HEK293 (cell line): ENCODE measurements at regions not wholly inside any gene's neighbourhood (a gene's known extent, or its start where the extent isn't known, plus 50 kb on each side); places are given as distances from the start of the nearest gene placed in this dataset.

ENCODE experiments used
- CTCF ChIA-PET: fragments of 350-600 bp; formaldehyde crosslinking; extraction: SDS; loops from one replicate; lab custom pipeline; 2021; ENCODE audit warnings: antibody characterized with exemption; lab: Yijun Ruan, JAX
- POLR2A ChIA-PET: fragments of 300-600 bp; formaldehyde crosslinking; extraction: SDS; loops from one replicate; lab custom pipeline; 2020; ENCODE audit warnings: antibody characterized with exemption, inconsistent platforms; lab: Yijun Ruan, JAX
- H3K27ac ChIP-seq: fragments of 200-500 bp; sonication (Bioruptor generic); 2 replicates; pipeline ENCODE4 v1.5.1; 2014; ENCODE audit warnings: low read depth, low read length, control low read depth, inconsistent platforms; ENCODE audit errors: extremely low read depth
- H3K36me3 ChIP-seq, 2 experiments: fragments of 200-500 bp in 1 of 2; sonication (Bioruptor generic) in 1 of 2; 1 replicate in 1 of 2; 2 replicates in 1 of 2; pipeline ENCODE4 v1.5.1; 2014 to 2017; ENCODE audit warnings: inconsistent platforms in 2 of 2, low read length in 2 of 2; ENCODE audit not compliant: control insufficient read depth in 2 of 2, insufficient read depth in 1 of 2
- H3K4me1 ChIP-seq: fragments of 200-500 bp; sonication (Bioruptor generic); 2 replicates; pipeline ENCODE4 v1.5.1; 2014; ENCODE audit warnings: mild to moderate bottlenecking, low read length, inconsistent platforms; ENCODE audit not compliant: control insufficient read depth, insufficient read depth
- H3K4me3 ChIP-seq: 2 replicates; pipeline ENCODE4 v1.5.1; 2011; ENCODE audit warnings: low read depth, mild to moderate bottlenecking, control low read depth, low read length, moderate library complexity
- H3K9me3 ChIP-seq: fragments of 200-500 bp; sonication (Bioruptor generic); 2 replicates; pipeline ENCODE4 v1.5.1; 2014; ENCODE audit warnings: low read depth, low read length, inconsistent platforms; ENCODE audit not compliant: control insufficient read depth, insufficient read depth
- KLF10 ChIP-seq: fragments of 450-650 bp; IDR thresholded peaks from 2 replicates; pipeline ENCODE4 v1.5.1; 2018; ENCODE audit warnings: missing biosample characterization, mild to moderate bottlenecking, missing genetic modification characterization
- KLF8 ChIP-seq: fragments of 450-650 bp; formaldehyde crosslinking; IDR thresholded peaks from 2 replicates; pipeline ENCODE4 v1.5.1; 2016; ENCODE audit warnings: missing biosample characterization, missing genetic modification characterization
- KLF9 ChIP-seq: fragments of 450-650 bp; formaldehyde crosslinking; IDR thresholded peaks from 2 replicates; pipeline ENCODE4 v1.5.1; 2016; ENCODE audit warnings: missing biosample characterization, missing genetic modification characterization, low read depth
- MYNN ChIP-seq: fragments of 450-650 bp; formaldehyde crosslinking; IDR thresholded peaks from 2 replicates; pipeline ENCODE4 v1.5.1; 2016; ENCODE audit warnings: missing biosample characterization, missing genetic modification characterization, borderline replicate concordance
- PRDM10 ChIP-seq: fragments of 450-650 bp; formaldehyde crosslinking; IDR thresholded peaks from 2 replicates; pipeline ENCODE4 v1.5.1; 2016; ENCODE audit warnings: missing biosample characterization, missing genetic modification characterization
- SP3 ChIP-seq: fragments of 450-650 bp; formaldehyde crosslinking; IDR thresholded peaks from 2 replicates; pipeline ENCODE4 v1.5.1; 2016; ENCODE audit warnings: missing biosample characterization, missing genetic modification characterization
- ZFHX2 ChIP-seq: fragments of 450-650 bp; formaldehyde crosslinking; conservative IDR thresholded peaks from 2 replicates; pipeline ENCODE4 v1.5.1; 2016; ENCODE audit warnings: missing biosample characterization, missing genetic modification characterization
- ZNF175 ChIP-seq: fragments of 450-650 bp; formaldehyde crosslinking; IDR thresholded peaks from 2 replicates; pipeline ENCODE4 v1.5.1; 2016; ENCODE audit warnings: missing biosample characterization, missing genetic modification characterization
- ZNF510 ChIP-seq: fragments of 450-650 bp; formaldehyde crosslinking; IDR thresholded peaks from 2 replicates; pipeline ENCODE4 v1.5.1; 2018; ENCODE audit warnings: mild to moderate bottlenecking, missing genetic modification characterization, missing biosample characterization; ENCODE audit not compliant: insufficient replicate concordance
- ZNF558 ChIP-seq: fragments of 450-650 bp; formaldehyde crosslinking; IDR thresholded peaks from 2 replicates; pipeline ENCODE4 v1.5.1; 2016; ENCODE audit warnings: missing biosample characterization, missing genetic modification characterization
- ZNF561 ChIP-seq: fragments of 450-650 bp; IDR thresholded peaks from 2 replicates; pipeline ENCODE4 v1.5.1; 2018; ENCODE audit warnings: missing biosample characterization, missing genetic modification characterization, borderline replicate concordance
- ZNF580 ChIP-seq: fragments of 450-650 bp; formaldehyde crosslinking; IDR thresholded peaks from 2 replicates; pipeline ENCODE4 v1.5.1; 2016; ENCODE audit warnings: missing biosample characterization, missing genetic modification characterization
- ZNF701 ChIP-seq: fragments of 450-650 bp; formaldehyde crosslinking; IDR thresholded peaks from 2 replicates; pipeline ENCODE4 v1.5.1; 2016; ENCODE audit warnings: missing biosample characterization, missing genetic modification characterization
- ZNF76 ChIP-seq: fragments of 450-650 bp; formaldehyde crosslinking; IDR thresholded peaks from 2 replicates; pipeline ENCODE4; 2016; ENCODE audit warnings: low read depth, missing biosample characterization, missing genetic modification characterization, borderline replicate concordance
- ZNF776 ChIP-seq: fragments of 450-650 bp; formaldehyde crosslinking; IDR thresholded peaks from 2 replicates; pipeline ENCODE4 v1.5.0; 2017; ENCODE audit warnings: missing biosample characterization, missing genetic modification characterization, borderline replicate concordance
- ZNF792 ChIP-seq: fragments of 450-650 bp; formaldehyde crosslinking; IDR thresholded peaks from 2 replicates; pipeline ENCODE4 v1.5.1; 2016; ENCODE audit warnings: missing biosample characterization, missing genetic modification characterization
- ZSCAN23 ChIP-seq: fragments of 450-650 bp; formaldehyde crosslinking; IDR thresholded peaks from 2 replicates; pipeline ENCODE4 v1.5.1; 2016; ENCODE audit warnings: missing biosample characterization, missing genetic modification characterization
- TF ChIP-seq, protein P1 (sequence below): fragments of 450-650 bp; formaldehyde crosslinking; IDR thresholded peaks from 2 replicates; pipeline ENCODE4; 2016; ENCODE audit warnings: missing biosample characterization, missing genetic modification characterization
- TF ChIP-seq, protein P2 (sequence below): sonication (generic); formaldehyde crosslinking; IDR thresholded peaks from 2 replicates; pipeline ENCODE4 v1.8.1; 2022; ENCODE audit warnings: mild to moderate bottlenecking, moderate library complexity, missing genetic modification reagents

GRCh38 chr4:66567551-66567950, 897.3 kb upstream of the EPHA5 start (continued):
- TF ChIP-seq MYNN (tag by site-specific recombination) (no peak), ZNF510 (tag by site-specific recombination) (no peak), KLF10 (no peak)

GRCh38 chr4:66565801-66566200, 895.5 kb upstream of the EPHA5 start:
- TF ChIP-seq ZNF580 (tag by site-specific recombination): no peak
- TF ChIP-seq ZNF175 (tag by site-specific recombination): no peak
- no peak for TF ChIP-seq KLF8
- TF ChIP-seq SP3 (tag by site-specific recombination): no peak
- no peak for TF ChIP-seq ZNF792 (tag by site-specific recombination)
- TF ChIP-seq ZNF776 (tag by site-specific recombination): no peak
- no peak for TF ChIP-seq KLF9 (tag by site-specific recombination)
- TF ChIP-seq ZSCAN23 (tag by site-specific recombination): no peak
- TF ChIP-seq, protein P1, sequence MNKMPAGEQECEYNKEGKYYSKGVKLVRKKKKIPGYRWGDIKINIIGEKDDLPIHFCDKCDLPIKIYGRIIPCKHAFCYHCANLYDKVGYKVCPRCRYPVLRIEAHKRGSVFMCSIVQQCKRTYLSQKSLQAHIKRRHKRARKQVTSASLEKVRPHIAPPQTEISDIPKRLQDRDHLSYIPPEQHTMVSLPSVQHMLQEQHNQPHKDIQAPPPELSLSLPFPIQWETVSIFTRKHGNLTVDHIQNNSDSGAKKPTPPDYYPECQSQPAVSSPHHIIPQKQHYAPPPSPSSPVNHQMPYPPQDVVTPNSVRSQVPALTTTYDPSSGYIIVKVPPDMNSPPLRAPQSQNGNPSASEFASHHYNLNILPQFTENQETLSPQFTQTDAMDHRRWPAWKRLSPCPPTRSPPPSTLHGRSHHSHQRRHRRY (tag by site-specific recombination): no peak
- TF ChIP-seq, protein P2, sequence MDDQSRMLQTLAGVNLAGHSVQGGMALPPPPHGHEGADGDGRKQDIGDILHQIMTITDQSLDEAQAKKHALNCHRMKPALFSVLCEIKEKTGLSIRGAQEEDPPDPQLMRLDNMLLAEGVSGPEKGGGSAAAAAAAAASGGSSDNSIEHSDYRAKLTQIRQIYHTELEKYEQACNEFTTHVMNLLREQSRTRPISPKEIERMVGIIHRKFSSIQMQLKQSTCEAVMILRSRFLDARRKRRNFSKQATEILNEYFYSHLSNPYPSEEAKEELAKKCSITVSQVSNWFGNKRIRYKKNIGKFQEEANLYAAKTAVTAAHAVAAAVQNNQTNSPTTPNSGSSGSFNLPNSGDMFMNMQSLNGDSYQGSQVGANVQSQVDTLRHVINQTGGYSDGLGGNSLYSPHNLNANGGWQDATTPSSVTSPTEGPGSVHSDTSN (CRISPR knock-in tag): no peak
- TF ChIP-seq ZNF558 (tag by site-specific recombination): no peak
- no peak for TF ChIP-seq ZNF701
- TF ChIP-seq ZNF76 (tag by site-specific recombination): no peak
- no peak for TF ChIP-seq ZFHX2
- no peak for TF ChIP-seq PRDM10
- TF ChIP-seq ZNF561 (tag by site-specific recombination): no peak
- POLR2A ChIA-PET: no interaction called here
- CTCF ChIA-PET: no interaction called here
- Histone ChIP-seq H3K27ac (peak overlapping the region; percentile 36; the same call in 1 of the 2 replicates), H3K36me3 (no peaks in the 10 kb centered on the region), H3K4me1 (no peaks in the 10 kb centered on the region), H3K4me3 (no peak overlapping the region), H3K9me3 (no peaks in the 10 kb centered on the region)
